BJ (cell line): ENCODE measurements at regions not wholly inside any gene's neighbourhood (a gene's known extent, or its start where the extent isn't known, plus 50 kb on each side); places are given as distances from the start of the nearest gene placed in this dataset.
"Not testable (repeated sequence)": the region's sequence is repeated elsewhere in the genome, so short reads cannot be mapped to it uniquely, and the experiment has no call there.

Experiments
- CTCF ChIA-PET: fragments of 350-600 bp; formaldehyde crosslinking; extraction: SDS; loops from one replicate; lab custom pipeline; 2021; ENCODE audit warnings: antibody characterized with exemption, inconsistent platforms; lab: Yijun Ruan, JAX
- POLR2A ChIA-PET: fragments of 300-600 bp; sonication (Branson Sonifier 250); formaldehyde crosslinking; extraction: SDS; loops from one replicate; lab custom pipeline; 2021; ENCODE audit warnings: antibody characterized with exemption; lab: Charles Lee
- DNase-seq: peaks from one replicate; pipeline ENCODE4 v3.0.0-alpha.2; 2011; ENCODE audit warnings: low read depth
- H3K27me3 ChIP-seq: 2 replicates; pipeline ENCODE4 v1.6.0; 2011; ENCODE audit warnings: low read length; ENCODE audit not compliant: control insufficient read depth, insufficient read depth
- H3K36me3 ChIP-seq: 2 replicates; pipeline ENCODE4 v1.5.1; 2011; ENCODE audit warnings: low read length; ENCODE audit not compliant: control insufficient read depth, insufficient read depth
- H3K4me3 ChIP-seq: 2 replicates; pipeline ENCODE4 v1.5.1; 2011; ENCODE audit warnings: low read depth, mild to moderate bottlenecking, control low read depth, low read length
- CTCF ChIP-seq: IDR thresholded peaks from 2 replicates; pipeline ENCODE4 v1.5.1; 2011; ENCODE audit warnings: low read depth, mild to moderate bottlenecking, control low read depth, inconsistent platforms, low read length, moderate library complexity; ENCODE audit not compliant: insufficient read depth

- no peak for DNase-seq
- ChIA-PET CTCF (no interaction called here), POLR2A (no interaction called here)
- Histone ChIP-seq H3K4me3 (no peak overlapping the region), H3K36me3 (no peaks in the 10 kb centered on the region), H3K27me3 (no peaks in the 10 kb centered on the region)
- TF ChIP-seq CTCF = no peak
Measured at GRCh38 chr20:30281584-30282197, 975.8 kb upstream of the DEFB115 start.

GRCh38 chr20:30283476-30284280, 973.8 kb upstream of the DEFB115 start:
- CTCF ChIA-PET, H3K27me3 ChIP-seq, POLR2A ChIA-PET, H3K36me3 ChIP-seq, DNase-seq: not testable (repeated sequence)
- peak overlapping the region; percentile 13; the same call in 1 of the 2 replicates for H3K4me3 ChIP-seq

GRCh38 chr20:30284281-30284905, 973.1 kb upstream of the DEFB115 start:
- ChIA-PET CTCF (no interaction called here), POLR2A (no interaction called here)
- no peak for TF ChIP-seq CTCF
- no peaks in the 10 kb centered on the region for H3K36me3 ChIP-seq
- H3K4me3 ChIP-seq = peak overlapping the region; percentile 13; the same call in 1 of the 2 replicates
- no peaks in the 10 kb centered on the region for H3K27me3 ChIP-seq
- DNase-seq = no peak

GRCh38 chr20:30285677-30286076, 971.8 kb upstream of the DEFB115 start:
- DNase-seq = no peak
- Histone ChIP-seq H3K4me3 (no peak overlapping the region), H3K36me3 (no peaks in the 10 kb centered on the region), H3K27me3 (no peaks in the 10 kb centered on the region)
- POLR2A ChIA-PET = no interaction called here
- CTCF ChIA-PET = no interaction called here
- no peak for TF ChIP-seq CTCF

- no peak for DNase-seq
Measured at GRCh38 chr20:30286157-30286556, 971.3 kb upstream of the DEFB115 start.

GRCh38 chr20:30287459-30287858, 970.0 kb upstream of the DEFB115 start:
- DNase-seq, CTCF ChIA-PET: not testable (repeated sequence)

More at GRCh38 chr20:30286157-30286556, 971.3 kb upstream of the DEFB115 start:
- no peak overlapping the region for H3K4me3 ChIP-seq
- TF ChIP-seq CTCF = no peak
- POLR2A ChIA-PET = no interaction called here
- H3K36me3 ChIP-seq = no peaks in the 10 kb centered on the region
- H3K27me3 ChIP-seq = no peaks in the 10 kb centered on the region
- CTCF ChIA-PET = no interaction called here

More at GRCh38 chr20:30287459-30287858, 970.0 kb upstream of the DEFB115 start:
- H3K4me3 ChIP-seq, H3K36me3 ChIP-seq, H3K27me3 ChIP-seq, POLR2A ChIA-PET: not testable (repeated sequence)
